ENCODE measurements at regions not wholly inside any gene's neighbourhood (a gene's known extent, or its start where the extent isn't known, plus 50 kb on each side); places are given as distances from the start of the nearest gene placed in this dataset.
"Not testable (repeated sequence)": the region's sequence is repeated elsewhere in the genome, so short reads cannot be mapped to it uniquely, and the experiment has no call there.

DNA sequence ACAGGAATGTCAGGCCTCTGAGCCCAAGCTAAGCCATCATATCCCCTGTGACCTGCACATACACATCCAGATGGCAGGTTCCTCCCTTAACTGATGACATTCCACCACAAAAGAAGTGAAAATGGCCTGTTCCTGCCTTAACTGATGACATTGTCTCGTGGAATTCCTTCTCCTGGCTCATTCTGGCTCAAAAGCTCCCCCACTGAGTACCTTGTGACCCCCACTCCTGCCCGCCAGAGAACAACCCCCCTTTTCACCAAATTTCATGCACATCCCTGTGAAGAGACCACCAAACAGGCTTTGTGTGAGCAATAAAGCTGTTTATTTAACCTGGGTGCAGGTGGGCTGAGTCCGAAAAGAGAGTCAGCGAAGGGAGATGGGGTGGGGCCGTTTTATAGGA lies 447.4 kb downstream of the FGF13 start:
- TF ChIP-seq MYC (CRISPR knock-in tag; IDR thresholded peaks at IDR 0.05; ENCODE audit: borderline replicate concordance); NR2C2 (CRISPR knock-in tag; IDR thresholded peaks at IDR 0.05; ENCODE audit: borderline replicate concordance); ZNF709 (CRISPR knock-in tag; IDR thresholded peaks at IDR 0.05); EHMT2 (IDR thresholded peaks at IDR 0.05; ENCODE audit: borderline replicate concordance, low read depth, low read length); ZSCAN29 (CRISPR knock-in tag; conservative IDR thresholded peaks at IDR 0.05): not testable (repeated sequence)
- TF ChIP-seq, protein P1, sequence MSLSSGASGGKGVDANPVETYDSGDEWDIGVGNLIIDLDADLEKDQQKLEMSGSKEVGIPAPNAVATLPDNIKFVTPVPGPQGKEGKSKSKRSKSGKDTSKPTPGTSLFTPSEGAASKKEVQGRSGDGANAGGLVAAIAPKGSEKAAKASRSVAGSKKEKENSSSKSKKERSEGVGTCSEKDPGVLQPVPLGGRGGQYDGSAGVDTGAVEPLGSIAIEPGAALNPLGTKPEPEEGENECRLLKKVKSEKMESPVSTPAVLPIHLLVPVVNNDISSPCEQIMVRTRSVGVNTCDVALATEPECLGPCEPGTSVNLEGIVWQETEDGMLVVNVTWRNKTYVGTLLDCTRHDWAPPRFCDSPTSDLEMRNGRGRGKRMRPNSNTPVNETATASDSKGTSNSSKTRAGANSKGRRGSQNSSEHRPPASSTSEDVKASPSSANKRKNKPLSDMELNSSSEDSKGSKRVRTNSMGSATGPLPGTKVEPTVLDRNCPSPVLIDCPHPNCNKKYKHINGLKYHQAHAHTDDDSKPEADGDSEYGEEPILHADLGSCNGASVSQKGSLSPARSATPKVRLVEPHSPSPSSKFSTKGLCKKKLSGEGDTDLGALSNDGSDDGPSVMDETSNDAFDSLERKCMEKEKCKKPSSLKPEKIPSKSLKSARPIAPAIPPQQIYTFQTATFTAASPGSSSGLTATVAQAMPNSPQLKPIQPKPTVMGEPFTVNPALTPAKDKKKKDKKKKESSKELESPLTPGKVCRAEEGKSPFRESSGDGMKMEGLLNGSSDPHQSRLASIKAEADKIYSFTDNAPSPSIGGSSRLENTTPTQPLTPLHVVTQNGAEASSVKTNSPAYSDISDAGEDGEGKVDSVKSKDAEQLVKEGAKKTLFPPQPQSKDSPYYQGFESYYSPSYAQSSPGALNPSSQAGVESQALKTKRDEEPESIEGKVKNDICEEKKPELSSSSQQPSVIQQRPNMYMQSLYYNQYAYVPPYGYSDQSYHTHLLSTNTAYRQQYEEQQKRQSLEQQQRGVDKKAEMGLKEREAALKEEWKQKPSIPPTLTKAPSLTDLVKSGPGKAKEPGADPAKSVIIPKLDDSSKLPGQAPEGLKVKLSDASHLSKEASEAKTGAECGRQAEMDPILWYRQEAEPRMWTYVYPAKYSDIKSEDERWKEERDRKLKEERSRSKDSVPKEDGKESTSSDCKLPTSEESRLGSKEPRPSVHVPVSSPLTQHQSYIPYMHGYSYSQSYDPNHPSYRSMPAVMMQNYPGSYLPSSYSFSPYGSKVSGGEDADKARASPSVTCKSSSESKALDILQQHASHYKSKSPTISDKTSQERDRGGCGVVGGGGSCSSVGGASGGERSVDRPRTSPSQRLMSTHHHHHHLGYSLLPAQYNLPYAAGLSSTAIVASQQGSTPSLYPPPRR (CRISPR knock-in tag; IDR thresholded peaks at IDR 0.05; ENCODE audit: borderline replicate concordance), result not testable (repeated sequence)
- TF ChIP-seq, protein P2, sequence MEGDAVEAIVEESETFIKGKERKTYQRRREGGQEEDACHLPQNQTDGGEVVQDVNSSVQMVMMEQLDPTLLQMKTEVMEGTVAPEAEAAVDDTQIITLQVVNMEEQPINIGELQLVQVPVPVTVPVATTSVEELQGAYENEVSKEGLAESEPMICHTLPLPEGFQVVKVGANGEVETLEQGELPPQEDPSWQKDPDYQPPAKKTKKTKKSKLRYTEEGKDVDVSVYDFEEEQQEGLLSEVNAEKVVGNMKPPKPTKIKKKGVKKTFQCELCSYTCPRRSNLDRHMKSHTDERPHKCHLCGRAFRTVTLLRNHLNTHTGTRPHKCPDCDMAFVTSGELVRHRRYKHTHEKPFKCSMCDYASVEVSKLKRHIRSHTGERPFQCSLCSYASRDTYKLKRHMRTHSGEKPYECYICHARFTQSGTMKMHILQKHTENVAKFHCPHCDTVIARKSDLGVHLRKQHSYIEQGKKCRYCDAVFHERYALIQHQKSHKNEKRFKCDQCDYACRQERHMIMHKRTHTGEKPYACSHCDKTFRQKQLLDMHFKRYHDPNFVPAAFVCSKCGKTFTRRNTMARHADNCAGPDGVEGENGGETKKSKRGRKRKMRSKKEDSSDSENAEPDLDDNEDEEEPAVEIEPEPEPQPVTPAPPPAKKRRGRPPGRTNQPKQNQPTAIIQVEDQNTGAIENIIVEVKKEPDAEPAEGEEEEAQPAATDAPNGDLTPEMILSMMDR (CRISPR knock-in tag; IDR thresholded peaks at IDR 0.05), result not testable (repeated sequence)
- TF ChIP-seq, protein P3, sequence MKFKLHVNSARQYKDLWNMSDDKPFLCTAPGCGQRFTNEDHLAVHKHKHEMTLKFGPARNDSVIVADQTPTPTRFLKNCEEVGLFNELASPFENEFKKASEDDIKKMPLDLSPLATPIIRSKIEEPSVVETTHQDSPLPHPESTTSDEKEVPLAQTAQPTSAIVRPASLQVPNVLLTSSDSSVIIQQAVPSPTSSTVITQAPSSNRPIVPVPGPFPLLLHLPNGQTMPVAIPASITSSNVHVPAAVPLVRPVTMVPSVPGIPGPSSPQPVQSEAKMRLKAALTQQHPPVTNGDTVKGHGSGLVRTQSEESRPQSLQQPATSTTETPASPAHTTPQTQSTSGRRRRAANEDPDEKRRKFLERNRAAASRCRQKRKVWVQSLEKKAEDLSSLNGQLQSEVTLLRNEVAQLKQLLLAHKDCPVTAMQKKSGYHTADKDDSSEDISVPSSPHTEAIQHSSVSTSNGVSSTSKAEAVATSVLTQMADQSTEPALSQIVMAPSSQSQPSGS (CRISPR knock-in tag; IDR thresholded peaks at IDR 0.05), result not testable (repeated sequence)
